IPS-20b (cell line): ENCODE measurements at regions not wholly inside any gene's neighbourhood (a gene's known extent, or its start where the extent isn't known, plus 50 kb on each side); places are given as distances from the start of the nearest gene placed in this dataset.
"Not testable (repeated sequence)": the region's sequence is repeated elsewhere in the genome, so short reads cannot be mapped to it uniquely, and the experiment has no call there.

Experiments used
- H3K27ac ChIP-seq: one replicate; pipeline ENCODE4 v1.5.1; 2013; ENCODE audit warnings: low read length
- H3K27me3 ChIP-seq: 2 replicates; pipeline ENCODE4 v1.6.1; 2013; ENCODE audit warnings: mild to moderate bottlenecking, low read length, inconsistent platforms; ENCODE audit not compliant: insufficient read depth
- H3K36me3 ChIP-seq: 2 replicates; pipeline ENCODE4 v1.6.1; 2013; ENCODE audit warnings: low read depth, mild to moderate bottlenecking, inconsistent platforms, low read length, moderate library complexity; ENCODE audit not compliant: insufficient read depth
- H3K4me1 ChIP-seq: 2 replicates; pipeline ENCODE4 v1.6.1; 2013; ENCODE audit warnings: mild to moderate bottlenecking, control low read depth, inconsistent platforms, low read length, moderate library complexity; ENCODE audit not compliant: insufficient read depth
- H3K4me3 ChIP-seq: 2 replicates; pipeline ENCODE4 v1.5.1; 2013; ENCODE audit warnings: mild to moderate bottlenecking, low read length, inconsistent platforms
- H3K9ac ChIP-seq: 2 replicates; pipeline ENCODE4 v1.6.1; 2013; ENCODE audit warnings: low read depth, mild to moderate bottlenecking, inconsistent platforms, low read length, moderate library complexity
- H3K9me3 ChIP-seq: 2 replicates; pipeline ENCODE4 v1.6.1; 2013; ENCODE audit warnings: mild to moderate bottlenecking, low read depth, low read length, inconsistent platforms; ENCODE audit not compliant: insufficient read depth

GRCh38 chr7:63111511-63111910, 887.1 kb upstream of the ZNF722 start:
- not testable (repeated sequence) for H3K9ac ChIP-seq, H3K27ac ChIP-seq, H3K27me3 ChIP-seq, H3K4me1 ChIP-seq, H3K4me3 ChIP-seq, H3K36me3 ChIP-seq
- H3K9me3 ChIP-seq, result peaks cover 79% of the 10 kb centered on the region

- peaks cover 77% of the 10 kb centered on the region for H3K9me3 ChIP-seq
- no peaks in the 10 kb centered on the region for H3K36me3 ChIP-seq
- no peak overlapping the region for H3K4me3 ChIP-seq
- no peak overlapping the region for H3K27ac ChIP-seq
- no peak overlapping the region for H3K9ac ChIP-seq
- H3K27me3 ChIP-seq, result no peaks in the 10 kb centered on the region
- no peaks in the 10 kb centered on the region for H3K4me1 ChIP-seq
Observed at GRCh38 chr7:63112764-63113712, 885.6 kb upstream of the ZNF722 start.

- Histone ChIP-seq H3K27me3 (no peaks in the 10 kb centered on the region), H3K4me3 (no peak overlapping the region), H3K9ac (no peak overlapping the region), H3K36me3 (no peaks in the 10 kb centered on the region), H3K4me1 (no peaks in the 10 kb centered on the region), H3K9me3 (peaks cover 80% of the 10 kb centered on the region), H3K27ac (no peak overlapping the region)
Observed at GRCh38 chr7:63113713-63114285, 884.9 kb upstream of the ZNF722 start.

GRCh38 chr7:63114371-63114985, 884.2 kb upstream of the ZNF722 start:
- H3K27ac ChIP-seq, result no peak overlapping the region

More at GRCh38 chr7:63114371-63114985, 884.2 kb upstream of the ZNF722 start:
- Histone ChIP-seq H3K27me3 (no peaks in the 10 kb centered on the region), H3K4me1 (no peaks in the 10 kb centered on the region), H3K4me3 (no peak overlapping the region), H3K9ac (no peak overlapping the region), H3K36me3 (no peaks in the 10 kb centered on the region), H3K9me3 (peaks cover 84% of the 10 kb centered on the region)
